ENCODE measurements at regions not wholly inside any gene's neighbourhood (a gene's known extent, or its start where the extent isn't known, plus 50 kb on each side); places are given as distances from the start of the nearest gene placed in this dataset.

DNA sequence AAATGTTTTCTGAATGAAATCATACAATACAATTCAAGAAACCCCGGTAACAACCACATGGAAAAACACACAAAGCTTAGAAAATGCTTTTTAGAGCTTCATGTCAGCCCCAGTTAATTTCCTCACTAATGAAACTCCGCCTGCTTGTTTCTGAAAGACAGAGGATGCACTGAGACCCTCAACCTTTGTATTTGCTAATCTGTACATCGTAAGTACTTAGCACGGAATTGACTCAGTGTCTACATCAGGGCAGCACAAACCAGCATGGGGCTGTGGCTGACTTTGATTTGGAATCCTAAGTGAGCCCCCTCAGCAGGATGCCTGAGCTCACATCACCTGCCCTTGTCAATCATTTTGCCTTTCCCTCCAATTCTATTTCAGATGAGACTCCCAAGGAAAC, 499.1 kb upstream of the MPDZ start:
- TF ChIP-seq RAD21 (IDR thresholded peaks at IDR 0.05; ENCODE audit: low read depth), result no peak
- TF ChIP-seq YY1 (IDR thresholded peaks at IDR 0.05; ENCODE audit: low read depth), result no peak
- TF ChIP-seq EP300 (IDR thresholded peaks at IDR 0.05; ENCODE audit: borderline replicate concordance), result no peak
- TF ChIP-seq MAX (IDR thresholded peaks at IDR 0.05), result no peak
- no peak for TF ChIP-seq REST (IDR thresholded peaks at IDR 0.05; ENCODE audit: low read depth)
- TF ChIP-seq TAF1 (IDR thresholded peaks at IDR 0.05; ENCODE audit: low read depth), result no peak
